RKO (cell line): ENCODE measurements at regions not wholly inside any gene's neighbourhood (a gene's known extent, or its start where the extent isn't known, plus 50 kb on each side); places are given as distances from the start of the nearest gene placed in this dataset.
"Not testable (repeated sequence)": the region's sequence is repeated elsewhere in the genome, so short reads cannot be mapped to it uniquely, and the experiment has no call there.

Source experiments
- DNase-seq: peaks from one replicate; pipeline ENCODE4 v3.0.0-alpha.2; 2016; ENCODE audit warnings: low spot score

DNA sequence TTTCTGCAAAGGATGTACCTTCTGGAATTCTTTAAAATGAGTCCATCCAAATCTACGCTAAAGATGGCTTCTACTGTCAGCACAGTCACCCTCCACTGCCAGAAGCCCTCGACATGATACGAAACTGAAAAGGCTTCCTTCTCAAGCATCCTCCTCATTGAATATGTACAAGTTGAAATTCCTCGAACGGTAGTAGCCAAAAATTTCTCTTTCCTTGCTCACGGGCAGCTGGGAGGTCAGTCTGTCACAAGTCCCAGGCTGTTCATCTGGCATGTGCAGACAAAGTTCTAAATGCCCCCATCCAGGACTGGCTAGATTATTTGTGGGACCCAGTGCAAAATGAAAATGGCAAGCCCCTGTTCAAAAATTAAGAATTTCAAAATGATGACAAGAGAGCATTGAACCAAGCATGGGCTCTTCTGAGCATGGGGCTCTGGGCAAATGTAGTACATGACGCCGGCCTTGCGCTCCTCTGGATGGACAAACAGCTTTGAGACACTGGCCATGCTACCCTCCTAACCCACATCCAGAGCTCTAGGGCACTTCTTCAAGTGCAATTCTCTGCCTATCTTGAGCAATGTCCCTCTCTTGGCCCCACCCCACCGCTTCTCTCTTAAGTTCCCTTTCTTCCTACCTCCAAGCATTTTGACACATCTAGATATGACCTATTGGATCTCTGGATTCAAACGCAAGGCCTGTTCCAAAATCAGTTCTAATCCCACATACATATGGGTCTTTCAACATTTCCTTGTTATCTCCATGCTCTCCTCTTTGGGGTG, 78.9 kb upstream of the FLT1 start:
- no peak for DNase-seq

DNA sequence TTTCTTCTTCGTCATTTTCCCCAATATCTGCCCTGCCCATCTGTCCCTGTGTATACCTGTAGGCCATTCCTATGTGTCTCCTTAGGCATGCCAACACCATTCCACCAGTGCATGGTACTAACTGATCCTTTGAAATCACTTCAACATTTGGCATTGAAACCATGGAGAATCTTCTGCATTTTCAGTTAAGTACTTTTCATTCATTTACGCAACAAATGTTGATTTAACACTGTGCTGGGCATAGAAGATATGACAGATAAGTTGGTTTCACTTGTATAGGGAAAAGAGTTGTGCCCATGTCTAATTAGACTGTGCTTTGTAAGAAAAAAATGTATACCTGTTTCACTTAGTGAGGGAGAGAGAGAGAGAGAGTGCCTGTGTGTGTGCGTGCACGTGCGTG, 77.9 kb upstream of the FLT1 start:
- DNase-seq: no peak

DNA sequence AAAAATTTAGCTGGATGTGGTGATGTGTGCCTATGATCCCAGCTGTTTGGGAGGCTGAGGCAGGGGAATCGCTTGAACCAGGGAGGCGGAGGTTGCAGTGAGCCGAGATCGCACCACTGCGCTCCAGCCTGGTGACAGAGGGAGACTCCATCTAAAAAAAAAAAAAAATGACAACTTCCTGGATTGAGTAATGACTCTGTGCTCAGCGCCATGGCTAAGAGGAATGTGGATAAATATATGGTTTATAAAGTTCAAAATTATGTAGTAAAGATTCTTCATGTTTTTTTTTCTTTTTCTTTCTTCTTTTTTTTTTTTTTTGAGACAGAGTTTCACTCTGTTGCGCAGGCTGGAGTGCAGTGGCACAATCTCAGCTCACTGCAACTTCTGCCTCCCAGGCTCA, 75.4 kb upstream of the FLT1 start:
- DNase-seq: not testable (repeated sequence)

DNA sequence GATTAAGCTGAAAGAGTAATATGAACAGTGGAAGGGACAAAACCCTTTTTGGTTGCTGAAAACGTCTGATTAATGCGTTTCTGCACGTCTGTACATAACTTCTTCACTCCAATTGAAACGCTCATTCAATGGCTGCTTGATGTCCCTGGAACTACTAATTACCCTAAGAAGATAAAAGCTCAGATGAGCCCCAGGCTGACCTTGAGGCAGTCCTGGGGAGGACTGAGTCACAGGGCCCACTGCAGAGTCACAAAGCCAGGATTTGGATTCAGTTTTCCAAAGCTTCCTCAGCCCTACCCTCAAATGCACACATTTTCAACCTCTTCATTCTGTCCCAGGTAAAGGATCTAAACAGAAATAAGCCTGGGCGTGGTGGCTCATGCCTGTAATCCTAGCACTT, 75.0 kb upstream of the FLT1 start:
- no peak for DNase-seq

DNA sequence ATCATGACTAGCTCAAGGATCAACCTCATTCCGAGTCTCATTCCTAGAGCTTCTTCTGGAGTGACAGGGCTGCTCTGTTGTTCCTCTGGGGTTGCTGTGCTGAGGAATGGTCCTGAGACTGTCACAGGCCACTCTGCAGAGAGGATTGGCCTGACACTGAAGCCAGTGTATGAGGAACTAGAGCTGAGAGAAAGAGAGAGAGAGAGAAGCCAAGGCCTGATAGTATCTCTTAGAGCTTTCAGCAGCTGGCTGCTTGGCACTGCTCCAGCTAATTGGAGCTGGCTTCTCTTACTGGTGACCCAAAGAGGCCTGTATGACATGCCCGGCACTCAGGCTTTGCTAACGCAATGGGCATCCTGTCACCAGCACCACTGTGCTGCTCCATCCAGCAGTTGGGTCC, 73.4 kb upstream of the FLT1 start:
- DNase-seq: no peak

DNA sequence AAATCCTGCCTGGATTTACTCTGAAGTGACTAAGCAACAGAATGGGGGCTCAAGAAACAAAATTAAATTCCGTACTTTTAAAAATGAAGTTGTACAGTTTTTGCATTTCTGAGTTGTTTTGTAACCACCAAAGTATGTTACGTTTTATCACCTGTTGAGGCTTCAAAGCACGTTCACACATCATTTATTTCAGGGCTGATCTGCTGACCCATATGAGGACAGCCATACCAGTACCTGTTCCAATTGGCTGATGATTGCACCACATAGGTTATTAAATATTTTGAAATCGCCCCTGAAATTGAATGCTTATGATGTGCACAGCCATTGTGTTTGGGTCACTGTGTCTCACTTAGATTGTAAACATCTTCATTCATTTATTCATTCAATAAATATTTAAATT, 72.0 kb upstream of the FLT1 start:
- no peak for DNase-seq

DNA sequence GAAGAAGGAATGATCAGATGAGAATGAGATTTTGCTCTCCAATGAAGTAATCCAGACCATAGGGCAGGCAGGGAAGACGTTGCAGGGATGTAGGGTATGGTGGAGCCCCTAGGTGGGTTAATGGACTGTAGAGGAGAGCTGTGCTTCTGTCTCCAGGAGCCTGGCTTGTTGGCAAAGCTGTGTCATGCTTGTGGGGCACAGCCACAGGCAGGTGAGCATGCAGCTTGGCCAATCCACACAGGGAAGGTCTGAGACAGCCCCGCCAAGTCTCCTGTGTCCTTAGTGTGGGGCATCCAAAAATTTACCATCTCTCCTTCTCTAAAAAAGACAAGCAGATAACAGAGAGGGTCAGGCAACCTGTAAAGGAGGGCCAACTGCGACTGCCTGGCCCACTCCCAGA, 71.4 kb upstream of the FLT1 start:
- DNase-seq: no peak

DNA sequence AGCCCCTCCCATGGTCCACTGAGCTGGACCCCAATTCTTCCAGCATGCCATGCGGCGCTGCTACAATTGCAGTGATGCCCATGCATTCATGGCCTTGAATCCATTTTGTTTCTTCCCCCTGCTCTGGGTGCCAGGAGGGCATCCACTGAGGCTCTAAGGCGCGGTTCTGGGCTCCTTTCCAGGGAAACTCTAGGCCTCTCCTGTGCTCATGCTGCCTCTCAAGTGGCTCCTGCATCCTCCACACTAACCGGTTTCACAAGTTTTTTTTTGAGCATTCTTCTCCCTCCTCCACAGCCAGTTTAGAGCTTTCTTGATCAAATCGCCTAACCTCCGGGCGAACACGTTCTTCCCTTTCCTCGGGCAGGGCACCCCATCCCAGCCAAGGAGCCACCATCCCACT, 69.1 kb upstream of the FLT1 start:
- DNase-seq: no peak

DNA sequence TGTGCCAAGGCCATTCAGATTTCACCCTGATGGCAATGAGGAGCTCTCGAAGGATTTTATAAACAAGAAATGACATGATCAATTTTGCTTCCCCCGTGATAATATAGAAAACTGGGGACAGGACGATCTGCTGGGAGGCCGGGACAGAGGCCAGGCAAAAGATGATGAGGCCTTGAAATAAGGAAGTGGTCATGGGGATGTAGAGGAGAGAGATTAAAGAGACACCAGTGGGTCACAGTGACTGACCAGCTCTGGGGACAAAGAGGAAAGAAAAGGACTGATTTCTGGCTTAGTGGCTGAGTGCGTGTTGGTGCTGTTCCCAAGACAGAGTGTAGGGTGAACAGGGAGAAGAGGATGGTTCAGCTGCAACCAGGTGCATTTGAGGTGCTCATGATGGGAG, 68.7 kb upstream of the FLT1 start:
- DNase-seq: no peak

DNA sequence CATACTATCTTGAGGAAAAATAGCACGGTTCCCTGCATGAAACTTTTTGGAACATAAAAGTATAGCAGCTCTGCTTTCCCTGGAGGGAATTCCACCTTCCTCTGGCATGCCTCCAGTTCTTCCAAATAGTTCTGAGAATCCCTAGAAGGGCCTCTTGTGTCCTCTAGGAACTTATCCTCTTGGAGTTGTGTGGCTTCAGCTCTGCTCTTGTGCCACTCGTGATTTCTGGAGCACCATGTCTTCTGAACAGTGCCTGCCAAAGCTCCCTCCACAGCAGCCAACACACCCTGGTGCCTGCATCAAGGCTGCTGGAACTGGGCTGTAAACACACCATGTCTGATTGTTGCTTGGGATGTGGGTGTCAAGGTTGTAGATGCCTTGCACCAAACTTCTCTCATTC, 65.7 kb upstream of the FLT1 start:
- DNase-seq: no peak

DNA sequence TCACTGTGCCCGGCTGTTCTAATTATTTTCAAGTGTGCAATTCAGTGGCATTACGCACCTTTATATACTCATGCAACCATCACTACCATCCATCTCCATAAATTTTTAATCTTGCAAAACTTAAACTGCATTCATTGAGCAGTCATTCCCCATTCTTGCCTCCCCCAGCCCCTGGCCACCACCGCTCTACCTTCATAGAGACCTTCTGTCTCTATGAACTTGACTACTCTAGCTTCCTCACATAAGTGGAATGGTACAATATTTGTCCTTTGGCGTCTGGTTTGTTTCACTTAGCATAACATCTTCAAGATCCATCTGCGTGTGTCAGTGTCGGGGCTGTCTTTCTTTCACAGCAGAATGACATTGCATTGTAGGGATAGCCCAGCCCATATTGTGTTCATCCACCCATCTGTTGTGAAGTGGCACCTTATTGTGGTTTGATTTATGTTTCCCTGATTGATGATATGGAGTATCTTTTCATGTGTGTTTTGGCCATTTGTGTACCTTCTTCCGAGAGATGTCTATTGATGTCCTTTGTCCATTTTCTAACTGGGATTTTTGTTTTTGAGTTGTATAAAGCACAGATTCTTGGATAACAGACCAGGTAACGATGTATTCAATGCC, 64.8 kb upstream of the FLT1 start:
- DNase-seq: no peak

DNA sequence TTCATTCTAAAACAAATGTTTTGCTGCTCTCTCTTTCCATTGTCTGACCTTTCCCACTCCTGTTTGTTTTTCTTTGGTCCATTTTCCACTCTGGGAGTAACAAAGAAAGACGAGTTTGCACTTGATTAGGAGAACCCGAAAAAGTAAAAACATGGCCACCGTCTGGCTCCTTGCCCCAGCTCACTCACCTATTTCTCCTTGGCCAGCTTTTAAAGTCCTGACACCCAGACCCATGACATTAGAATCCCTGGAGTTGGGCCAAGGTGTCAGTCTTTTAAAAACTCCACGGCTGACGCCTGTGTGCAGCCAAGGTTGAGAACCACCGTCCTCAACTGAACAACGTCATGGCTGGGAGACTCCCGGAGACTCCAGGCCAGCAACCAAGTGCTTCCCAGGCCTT, 63.6 kb upstream of the FLT1 start:
- no peak for DNase-seq

DNA sequence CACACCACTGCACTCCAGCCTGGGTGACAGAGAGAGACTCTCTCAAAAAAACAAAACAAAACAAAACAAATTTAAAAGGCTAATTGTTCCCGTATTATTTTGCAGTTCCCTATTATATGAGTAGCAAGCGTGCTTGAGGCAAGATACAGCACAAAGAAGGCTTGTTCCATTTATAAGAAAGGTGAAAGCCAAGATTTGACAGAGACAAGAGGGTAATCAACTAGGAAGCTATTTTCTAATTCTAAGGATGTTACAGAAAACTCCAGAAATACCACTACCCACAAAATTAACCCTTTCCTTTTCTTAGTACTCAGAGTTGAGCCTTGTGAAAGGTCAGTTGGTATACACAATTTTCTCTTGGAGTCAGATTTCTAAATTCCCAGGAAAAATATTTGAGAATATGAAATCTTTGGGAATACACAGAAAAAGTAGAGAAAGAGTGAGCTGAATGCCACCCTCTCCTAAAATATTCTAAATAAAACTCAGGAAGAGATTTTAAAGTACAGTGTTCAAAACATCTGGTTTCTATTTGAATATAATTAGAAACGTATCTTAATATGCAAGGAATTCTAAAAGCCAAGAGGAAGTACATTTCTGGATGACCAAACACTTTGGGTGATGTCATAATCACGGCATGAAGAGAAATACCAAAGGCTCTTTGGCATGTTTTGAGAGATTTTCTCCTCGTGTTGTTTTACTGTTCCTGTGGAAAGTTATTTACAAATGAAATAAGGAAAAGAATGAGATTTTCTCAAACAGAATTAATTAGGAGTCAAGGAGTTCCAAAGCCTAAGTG, 63.0 kb upstream of the FLT1 start:
- no peak for DNase-seq

DNA sequence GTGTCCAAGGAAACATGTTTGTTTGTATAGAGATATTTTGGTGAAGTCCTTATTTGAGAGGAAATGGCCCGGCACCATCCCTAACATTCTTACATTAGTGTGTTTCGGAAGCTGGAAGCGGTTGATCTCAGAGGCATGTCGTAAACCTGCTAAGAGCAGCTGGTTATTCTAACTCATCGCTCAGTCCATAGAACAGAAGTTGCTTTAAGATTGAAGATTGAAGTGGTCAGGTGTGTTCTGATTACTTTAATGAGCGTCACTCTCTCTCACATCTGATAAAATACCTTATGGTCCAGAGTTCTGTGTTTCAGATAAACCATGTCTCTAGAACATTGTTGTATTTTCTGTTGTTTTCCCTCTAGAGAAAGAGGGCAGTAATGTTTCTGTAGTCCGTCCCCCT, 60.2 kb upstream of the FLT1 start:
- DNase-seq: no peak

DNA sequence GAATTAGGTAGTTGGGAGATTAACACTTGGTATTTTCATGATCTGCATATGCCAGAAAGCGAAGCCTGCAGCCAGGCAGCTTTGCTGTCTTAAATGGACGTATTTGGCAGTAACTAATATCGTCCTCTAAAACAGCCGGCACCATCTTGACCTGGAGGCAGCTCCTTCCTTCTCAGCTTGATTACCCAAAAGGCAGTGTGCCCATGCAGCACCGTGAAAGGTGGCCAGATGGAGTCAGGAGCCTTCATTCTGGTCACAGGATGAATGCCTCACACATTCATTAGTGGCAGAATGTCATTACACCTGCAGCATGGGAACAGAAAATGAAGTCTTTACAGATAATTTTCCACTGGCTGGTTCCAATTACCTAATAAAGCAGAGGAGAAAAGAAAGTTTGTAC, 59.0 kb upstream of the FLT1 start:
- DNase-seq: no peak

DNA sequence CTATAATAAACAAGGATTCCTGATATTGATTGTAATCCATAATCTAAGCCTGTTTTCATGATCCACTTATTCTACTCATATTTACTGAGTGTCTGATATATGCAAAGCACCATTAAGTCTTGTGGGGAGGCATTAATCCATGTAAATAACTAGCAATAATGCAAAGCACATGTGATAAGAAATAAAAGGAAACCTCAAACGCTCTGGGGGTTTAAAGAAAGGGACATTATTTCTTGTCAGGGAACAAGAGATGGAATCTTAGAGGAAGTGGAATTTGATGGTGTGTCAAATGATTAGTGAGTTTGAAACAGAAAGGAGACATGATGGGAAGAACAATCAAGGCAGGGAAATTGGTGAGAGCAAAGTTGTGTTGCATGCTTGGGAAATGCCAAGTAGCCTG, 57.4 kb upstream of the FLT1 start:
- no peak for DNase-seq

DNA sequence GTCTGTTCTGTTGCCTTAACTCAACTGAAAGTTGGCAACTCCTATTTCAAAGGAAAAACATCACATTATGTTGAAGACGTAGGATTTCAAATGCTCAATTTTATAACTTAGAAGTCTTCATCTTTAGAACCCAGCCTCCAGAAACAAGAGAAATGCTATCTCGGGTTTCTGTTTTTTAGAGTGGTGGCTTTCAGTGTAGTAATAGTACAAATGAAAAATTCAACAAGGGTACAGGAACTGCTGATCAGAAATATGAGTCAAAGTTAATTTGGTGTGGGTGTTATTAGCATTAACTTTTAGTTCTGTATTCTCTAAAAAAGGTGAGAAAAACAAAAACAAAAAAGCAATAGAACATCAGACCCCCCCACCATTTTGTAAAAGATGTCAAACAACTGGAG, 56.6 kb upstream of the FLT1 start:
- no peak for DNase-seq

DNA sequence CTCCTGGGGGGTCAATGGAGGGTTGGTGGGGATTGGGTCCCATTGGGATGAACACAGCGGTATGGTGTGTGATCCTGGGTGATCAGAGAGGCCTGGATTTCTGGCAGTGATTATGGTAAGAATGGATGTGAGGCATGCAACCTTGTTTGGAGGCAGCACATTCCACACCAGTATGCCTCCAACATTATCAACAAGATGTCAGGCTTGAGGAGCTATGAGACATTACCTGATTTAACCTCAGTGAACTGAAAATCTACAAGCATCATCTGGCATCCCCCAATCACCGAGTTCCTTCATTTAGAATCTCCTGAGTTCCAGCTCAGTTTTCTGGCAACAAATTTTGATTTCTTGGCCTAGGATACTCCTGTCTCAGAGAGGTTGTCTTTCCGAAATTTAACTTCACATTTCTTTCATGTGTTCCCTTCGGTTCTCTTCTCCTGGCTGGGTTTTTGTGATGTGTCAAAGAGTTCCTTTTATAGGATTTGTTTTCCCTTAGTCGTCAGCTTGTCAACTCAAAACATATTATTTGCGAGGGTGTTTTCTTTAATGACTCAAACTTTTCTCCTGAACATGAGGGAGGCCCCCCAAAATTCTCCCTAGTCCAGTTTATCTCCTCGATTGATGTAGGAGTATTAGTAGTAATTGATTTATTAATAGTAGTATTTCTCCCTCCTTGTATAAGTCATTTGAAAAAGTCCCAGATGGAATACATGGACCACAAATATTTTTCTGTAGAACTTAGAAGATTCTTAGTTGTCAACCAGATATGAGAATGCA, 56.0 kb upstream of the FLT1 start:
- DNase-seq: no peak

DNA sequence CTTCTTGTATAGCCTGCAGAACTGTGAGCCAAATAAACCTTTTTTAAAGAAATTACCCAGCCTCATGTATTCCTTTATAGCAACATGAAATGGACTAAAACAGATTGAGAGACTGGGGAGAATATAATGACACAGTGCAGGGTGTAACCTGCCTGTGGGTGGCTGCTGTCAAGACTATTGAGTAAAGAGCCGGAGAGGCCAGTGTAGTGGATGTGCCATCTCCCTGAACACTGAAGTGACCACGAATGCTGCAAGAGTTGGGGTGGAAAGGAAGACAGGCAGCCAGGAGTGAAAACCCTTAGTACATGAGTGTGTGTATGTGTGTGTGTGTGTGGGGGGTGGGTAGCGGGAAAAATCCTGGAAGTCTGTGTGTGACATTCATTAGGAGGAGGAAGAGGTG, 55.2 kb upstream of the FLT1 start:
- no peak for DNase-seq

DNA sequence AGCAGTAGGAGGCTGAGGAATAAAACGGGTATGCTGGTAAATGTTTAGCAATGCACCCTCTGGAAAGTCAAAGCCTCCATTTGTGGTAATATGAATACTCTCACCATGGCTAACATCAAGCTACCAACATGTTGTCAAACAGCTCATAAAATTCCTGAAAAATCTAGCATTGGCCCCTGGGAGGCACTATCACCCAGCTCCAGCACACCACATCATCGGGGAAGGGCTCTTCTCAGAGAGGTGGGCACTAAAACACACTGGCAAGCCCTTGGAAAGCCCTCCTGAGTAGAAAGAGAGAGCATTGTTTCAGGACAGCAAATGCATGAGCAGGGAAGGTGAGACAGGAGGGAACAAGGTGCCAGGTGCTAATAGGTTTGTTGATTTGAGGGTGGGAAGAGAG, 53.9 kb upstream of the FLT1 start:
- no peak for DNase-seq

DNA sequence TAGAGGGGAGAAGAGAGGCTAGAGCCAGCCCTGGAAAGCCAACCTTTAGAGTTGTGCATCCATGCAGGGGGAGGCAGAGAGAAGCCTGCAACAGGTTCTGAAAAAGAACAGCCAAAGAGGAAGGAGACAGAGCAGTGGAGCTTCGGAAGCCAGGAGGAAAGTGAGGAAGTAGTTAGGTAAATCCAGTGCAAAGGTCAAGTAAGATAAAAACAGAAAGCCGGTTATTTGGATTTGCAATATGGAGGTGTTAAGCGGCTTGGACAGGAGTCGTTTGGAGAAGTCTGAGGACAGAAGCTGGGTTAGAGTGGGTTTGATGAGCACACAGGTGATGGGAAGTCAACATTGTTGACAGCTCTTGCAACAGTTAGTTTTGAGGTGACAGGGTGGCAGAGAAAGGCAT, 53.5 kb upstream of the FLT1 start:
- DNase-seq: no peak

DNA sequence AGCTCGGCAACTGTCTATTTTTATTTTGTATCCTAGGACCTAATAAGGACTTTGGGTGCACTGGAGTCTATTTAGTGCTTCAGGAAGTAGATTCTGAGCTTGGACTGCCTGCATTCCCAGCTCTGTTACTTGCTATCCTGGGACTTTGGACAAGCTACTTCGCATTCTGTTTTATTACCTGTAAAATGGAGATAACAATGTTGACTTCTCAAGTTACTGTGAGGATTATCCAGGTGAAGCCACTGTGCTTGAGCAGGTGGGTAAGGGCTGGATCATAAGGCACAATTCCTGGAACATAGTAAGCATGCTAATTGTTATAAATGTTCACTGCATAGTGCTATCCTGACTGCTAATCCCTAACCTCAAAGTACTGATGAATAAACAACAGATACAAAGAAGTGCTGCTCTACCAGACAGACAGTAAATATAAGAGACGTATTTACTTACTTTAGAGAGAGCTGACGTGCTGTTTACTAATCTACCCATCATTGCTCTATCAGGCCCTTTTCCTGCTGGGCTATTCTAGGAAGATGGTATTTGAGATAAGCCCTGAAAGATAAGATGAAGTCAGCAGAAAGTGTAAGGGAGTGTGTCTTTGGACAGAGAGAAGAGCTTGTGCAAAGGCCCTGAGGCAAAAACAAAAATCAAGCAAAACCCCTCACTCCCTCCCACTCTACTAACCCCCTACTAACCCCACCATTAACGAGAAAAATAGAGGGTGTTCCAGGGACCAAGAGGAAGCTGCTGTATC, 50.8 kb upstream of the FLT1 start:
- DNase-seq: no peak
